ENCODE measurements at regions not wholly inside any gene's neighbourhood (a gene's known extent, or its start where the extent isn't known, plus 50 kb on each side); places are given as distances from the start of the nearest gene placed in this dataset.

GRCh38 chr2:138369856-138370255 is 131.7 kb upstream of the SPOPL start:
- TF ChIP-seq EZH2 (IDR thresholded peaks at IDR 0.05; ENCODE audit: insufficient read depth, poor library complexity, severe bottlenecking) = no peak
- no peak for TF ChIP-seq EZH2phosphoT487 (IDR thresholded peaks at IDR 0.05; ENCODE audit: insufficient read depth, low read depth)

Data from GM23248 (cell line).